PC-9 (cell line): ENCODE measurements at regions not wholly inside any gene's neighbourhood (a gene's known extent, or its start where the extent isn't known, plus 50 kb on each side); places are given as distances from the start of the nearest gene placed in this dataset.

Source experiments
- CTCF ChIP-seq: fragments of 200-600 bp; sonication (generic); conservative IDR thresholded peaks from 2 replicates; pipeline ENCODE4 v1.6.1; 2017; ENCODE audit warnings: mixed run types, antibody characterized with exemption, mild to moderate bottlenecking, moderate library complexity
- EZH2 ChIP-seq: fragments of 200-600 bp; sonication (generic); IDR thresholded peaks from 2 replicates; pipeline ENCODE4 v1.8.0; 2017; ENCODE audit warnings: antibody characterized with exemption, low read depth

- TF ChIP-seq CTCF (no peak), EZH2 (no peak)
These were observed 258.9 kb downstream of the SPANXN1 start for GRCh38 chrX:145506214-145506613.
